Lower lobe of right lung (tissue), 2 donors: ENCODE measurements at regions not wholly inside any gene's neighbourhood (a gene's known extent, or its start where the extent isn't known, plus 50 kb on each side); places are given as distances from the start of the nearest gene placed in this dataset.

ENCODE experiments used
- ATAC-seq, 2 donors: fragments of 200-7000 bp; cut with Tn5 transposase; one replicate each; pipeline ENCODE4 v1.9.1; 2020 to 2022; ENCODE audit warnings: mild to moderate bottlenecking in 2 of 2, moderate library complexity in 2 of 2
- DNase-seq: peaks from one replicate; pipeline ENCODE4 v3.0.0-alpha.2; 2020
- H3K27ac ChIP-seq: fragments of 200-600 bp; one replicate; pipeline ENCODE4 v1.8.0; 2022
- H3K27me3 ChIP-seq: fragments of 200-600 bp; one replicate; pipeline ENCODE4 v1.8.0; 2022; ENCODE audit warnings: low read depth
- H3K36me3 ChIP-seq: fragments of 200-600 bp; one replicate; pipeline ENCODE4 v1.8.0; 2022; ENCODE audit warnings: mild to moderate bottlenecking
- H3K4me1 ChIP-seq: fragments of 200-600 bp; one replicate; pipeline ENCODE4 v1.8.0; 2022
- H3K4me3 ChIP-seq: fragments of 200-600 bp; one replicate; pipeline ENCODE4 v1.8.0; 2022; ENCODE audit warnings: mild to moderate bottlenecking
- H3K9me3 ChIP-seq: fragments of 200-600 bp; one replicate; pipeline ENCODE4 v1.8.0; 2022
- CTCF ChIP-seq: fragments of 200-600 bp; IDR thresholded peaks from one replicate; pipeline ENCODE4 v1.8.0; 2022; ENCODE audit warnings: antibody characterized with exemption, mild to moderate bottlenecking
- intact Hi-C: fragments of 100-400 bp; cut with DNase I; formaldehyde crosslinking; loops from one replicate; pipeline ENCODE4 v1.11.0; 2022
- donor health status: DM: no; HTN: yes; CAD: no; lungs with severe emphysema.

- DNase-seq (no peak), ATAC-seq (no peak)
- Histone ChIP-seq H3K36me3 (no peaks in the 10 kb centered on the region), H3K9me3 (no peaks in the 10 kb centered on the region), H3K27me3 (no peaks in the 10 kb centered on the region), H3K4me3 (no peak overlapping the region), H3K4me1 (no peaks in the 10 kb centered on the region), H3K27ac (no peak overlapping the region)
- intact Hi-C loops = no loop called here
- no peak for TF ChIP-seq CTCF
Observed at GRCh38 chr7:17593819-17594419, 295.5 kb downstream of the AHR start.

- H3K4me1 ChIP-seq = no peaks in the 10 kb centered on the region
- no peak overlapping the region for H3K27ac ChIP-seq
- intact Hi-C loops = no loop called here
- DNase-seq = no peak
- no peaks in the 10 kb centered on the region for H3K27me3 ChIP-seq
- no peaks in the 10 kb centered on the region for H3K36me3 ChIP-seq
- no peak for ATAC-seq
- H3K9me3 ChIP-seq = no peaks in the 10 kb centered on the region
- no peak for TF ChIP-seq CTCF
- H3K4me3 ChIP-seq = no peak overlapping the region
Observed at GRCh38 chr7:17595546-17595945, 297.1 kb downstream of the AHR start.

GRCh38 chr7:17598305-17598704 lies 299.9 kb downstream of the AHR start:
- ATAC-seq = no peak
- H3K4me1 ChIP-seq = no peaks in the 10 kb centered on the region
- no peaks in the 10 kb centered on the region for H3K9me3 ChIP-seq
- no peaks in the 10 kb centered on the region for H3K27me3 ChIP-seq
- no peak overlapping the region for H3K4me3 ChIP-seq
- DNase-seq = no peak
- no peaks in the 10 kb centered on the region for H3K36me3 ChIP-seq
- no peak for TF ChIP-seq CTCF
- intact Hi-C loops = no loop called here
- H3K27ac ChIP-seq = no peak overlapping the region

DNA sequence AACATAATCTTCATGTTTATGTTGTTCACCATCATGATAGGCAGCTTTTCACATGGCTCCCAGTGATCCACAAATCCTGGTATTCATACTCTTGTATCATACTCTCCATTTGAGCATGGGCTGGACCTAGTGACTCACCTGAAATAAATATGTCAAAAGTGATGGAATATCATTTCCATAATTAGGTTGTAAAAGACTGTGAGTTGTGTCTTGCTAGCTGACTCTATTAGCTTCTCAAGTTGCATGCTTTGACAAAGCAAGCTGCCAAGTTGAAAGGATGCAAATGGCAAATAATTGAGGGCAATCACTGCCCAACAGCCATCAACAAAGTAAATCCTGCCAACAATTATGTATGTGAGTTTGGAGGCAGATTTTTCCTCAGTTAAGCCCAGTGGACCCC lies 300.4 kb downstream of the AHR start:
- intact Hi-C loops = no loop called here
- no peaks in the 10 kb centered on the region for H3K36me3 ChIP-seq
- no peak overlapping the region for H3K27ac ChIP-seq
- H3K4me1 ChIP-seq = no peaks in the 10 kb centered on the region
- no peak for DNase-seq
- no peak for ATAC-seq
- TF ChIP-seq CTCF = no peak
- no peaks in the 10 kb centered on the region for H3K27me3 ChIP-seq
- no peaks in the 10 kb centered on the region for H3K9me3 ChIP-seq
- H3K4me3 ChIP-seq = no peak overlapping the region

DNA sequence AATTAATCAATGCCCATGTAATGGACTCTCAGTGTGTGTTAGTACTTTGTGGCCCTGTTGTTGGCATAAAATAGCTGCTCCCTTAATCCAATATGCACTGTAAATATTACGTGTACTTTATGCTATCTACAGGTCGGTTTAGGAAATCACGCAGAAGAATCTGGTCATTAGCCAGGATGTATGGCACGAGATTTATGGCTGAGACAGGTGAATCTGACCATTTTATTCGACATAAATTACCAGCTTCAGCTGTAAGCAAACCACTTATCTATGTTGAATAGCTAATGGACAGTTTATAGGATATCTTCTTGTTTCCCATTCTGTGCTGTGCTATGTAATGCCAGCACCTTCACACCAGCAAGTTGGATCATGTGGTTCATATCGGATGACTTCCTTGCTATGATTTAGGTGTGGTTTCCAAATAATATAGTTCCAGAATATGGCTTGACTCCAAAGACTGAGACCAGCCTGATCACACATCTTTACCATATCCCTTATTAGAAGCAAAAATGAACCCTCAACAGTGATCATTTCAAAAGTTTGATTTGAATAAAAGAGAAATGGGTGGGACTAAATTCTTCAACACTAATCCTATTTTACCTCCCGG lies 301.4 kb downstream of the AHR start:
- H3K4me3 ChIP-seq = no peak overlapping the region
- no peak for DNase-seq
- H3K4me1 ChIP-seq = no peaks in the 10 kb centered on the region
- H3K27ac ChIP-seq = no peak overlapping the region
- no peaks in the 10 kb centered on the region for H3K27me3 ChIP-seq
- TF ChIP-seq CTCF = no peak
- no peaks in the 10 kb centered on the region for H3K36me3 ChIP-seq
- no peaks in the 10 kb centered on the region for H3K9me3 ChIP-seq
- no peak for ATAC-seq
- intact Hi-C loops = no loop called here
